GM12891 (cell line): ENCODE measurements at regions not wholly inside any gene's neighbourhood (a gene's known extent, or its start where the extent isn't known, plus 50 kb on each side); places are given as distances from the start of the nearest gene placed in this dataset.

ENCODE experiments used
- POLR2A ChIP-seq: IDR thresholded peaks from 2 replicates; pipeline ENCODE4 v1.6.1; 2011; ENCODE audit warnings: low read depth, low read length, control low read depth
- SPI1 ChIP-seq: IDR thresholded peaks from 2 replicates; pipeline ENCODE4 v1.6.1; 2011; ENCODE audit warnings: low read depth, low read length, control low read depth

- TF ChIP-seq SPI1: no peak
- no peak for TF ChIP-seq POLR2A
Observed at GRCh38 chr3:150271591-150271960, 136.5 kb upstream of the TSC22D2 start.
